ENCODE measurements at regions not wholly inside any gene's neighbourhood (a gene's known extent, or its start where the extent isn't known, plus 50 kb on each side); places are given as distances from the start of the nearest gene placed in this dataset.

GRCh38 chr2:163367825-163368582 lies 367.8 kb downstream of the FIGN start:
- no peak for DNase-seq

- no peak for DNase-seq
Observed at GRCh38 chr2:163364736-163365135, 371.1 kb downstream of the FIGN start.

- DNase-seq = no peak
Observed at GRCh38 chr2:163353551-163353950, 382.3 kb downstream of the FIGN start.

GRCh38 chr2:163351966-163352365 lies 383.8 kb downstream of the FIGN start:
- no peak for DNase-seq

GRCh38 chr2:163351143-163351542 lies 384.7 kb downstream of the FIGN start:
- DNase-seq = no peak

GRCh38 chr2:163348857-163349380 lies 386.9 kb downstream of the FIGN start:
- DNase-seq = no peak

- no peak for DNase-seq
Observed at GRCh38 chr2:163347982-163348856, 387.6 kb downstream of the FIGN start.

- no peak for DNase-seq
Observed at GRCh38 chr2:163345795-163346573, 389.8 kb downstream of the FIGN start.

GRCh38 chr2:163343316-163343715 lies 392.5 kb downstream of the FIGN start:
- DNase-seq = no peak

- DNase-seq = no peak
Observed at GRCh38 chr2:163341426-163341825, 394.4 kb downstream of the FIGN start.

GRCh38 chr2:163338270-163338669 lies 397.5 kb downstream of the FIGN start:
- no peak for DNase-seq

- DNase-seq = no peak
Observed at GRCh38 chr2:163324677-163325076, 411.1 kb downstream of the FIGN start.

- DNase-seq = no peak
Observed at GRCh38 chr2:163319006-163319405, 416.8 kb downstream of the FIGN start.

- no peak for DNase-seq
Observed at GRCh38 chr2:163314712-163315111, 421.1 kb downstream of the FIGN start.

GRCh38 chr2:163312713-163313112 lies 423.1 kb downstream of the FIGN start:
- no peak for DNase-seq

- no peak for DNase-seq
Observed at GRCh38 chr2:163306647-163307046, 429.2 kb downstream of the FIGN start.

GRCh38 chr2:163302141-163302540 lies 433.7 kb downstream of the FIGN start:
- DNase-seq = no peak

- DNase-seq = no peak
Observed at GRCh38 chr2:163291790-163292189, 444.0 kb downstream of the FIGN start.

GRCh38 chr2:163281717-163282116 lies 443.1 kb upstream of the KCNH7 start:
- DNase-seq = no peak

- DNase-seq = no peak
Observed at GRCh38 chr2:163269374-163270021, 430.9 kb upstream of the KCNH7 start.

- no peak for DNase-seq
Observed at GRCh38 chr2:163266772-163267171, 428.2 kb upstream of the KCNH7 start.

- DNase-seq = no peak
Observed at GRCh38 chr2:163265562-163265961, 427.0 kb upstream of the KCNH7 start.

GRCh38 chr2:163264341-163264740 lies 425.8 kb upstream of the KCNH7 start:
- no peak for DNase-seq

All from activated CD4-positive, alpha-beta T cell treated with anti-CD3 and anti-CD28 coated beads, Interleukin-2, amount 50 U/mL, for 48 hours (primary cell).